Pulmonary artery endothelial cell (primary cell): ENCODE measurements at regions not wholly inside any gene's neighbourhood (a gene's known extent, or its start where the extent isn't known, plus 50 kb on each side); places are given as distances from the start of the nearest gene placed in this dataset.

Experiments
- DNase-seq: peaks from one replicate; pipeline ENCODE4 v3.0.0-alpha.2; 2011; ENCODE audit warnings: low read depth, low spot score

DNA sequence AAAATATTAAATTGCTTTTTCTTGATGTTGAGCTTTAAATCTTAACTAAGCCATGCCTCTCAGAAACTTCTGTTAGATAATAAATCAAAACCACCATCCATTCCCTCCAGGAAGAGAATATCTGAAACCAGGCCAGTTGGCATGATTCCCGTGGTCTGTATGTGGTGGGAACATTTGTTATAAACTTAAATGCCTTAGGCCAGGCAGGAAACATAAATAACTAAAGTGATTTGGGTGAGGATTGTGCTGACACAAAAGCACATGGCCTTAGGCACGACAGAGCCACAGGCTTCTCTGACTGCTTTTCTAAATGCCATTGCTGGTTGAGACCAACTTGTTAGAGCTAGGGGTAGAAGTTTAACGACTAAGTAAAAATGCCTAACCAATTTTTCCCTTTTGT lies 255.9 kb downstream of the GABRG2 start:
- DNase-seq, result no peak

GRCh38 chr5:162324328-162324727 lies 256.8 kb downstream of the GABRG2 start:
- no peak for DNase-seq

- DNase-seq, result no peak
Measured at GRCh38 chr5:162325143-162325727, 257.7 kb downstream of the GABRG2 start.

GRCh38 chr5:162334944-162335343 lies 267.4 kb downstream of the GABRG2 start:
- DNase-seq, result no peak

GRCh38 chr5:162360373-162360931 lies 292.9 kb downstream of the GABRG2 start:
- DNase-seq, result no peak

DNA sequence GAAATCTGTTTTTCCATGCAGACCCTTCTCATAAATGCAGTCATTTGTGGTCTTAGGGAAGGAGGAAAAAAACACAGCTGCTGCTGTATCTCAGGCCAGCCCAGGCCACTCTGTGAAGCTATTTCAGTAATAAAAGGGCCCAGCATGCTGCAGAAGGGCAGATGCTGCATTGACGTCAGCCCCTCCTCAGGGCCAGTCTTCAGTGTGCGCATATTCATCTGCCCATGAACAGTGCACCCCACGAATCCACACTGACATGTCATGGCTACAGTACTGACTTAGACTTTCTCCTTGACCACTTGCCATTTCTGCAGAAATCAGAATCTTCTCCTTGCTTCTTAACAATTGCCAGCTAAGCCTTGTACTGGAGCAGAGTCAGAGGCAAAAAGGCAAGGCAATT lies 304.7 kb downstream of the GABRG2 start:
- DNase-seq, result no peak

GRCh38 chr5:162377895-162378294 lies 310.3 kb downstream of the GABRG2 start:
- no peak for DNase-seq

GRCh38 chr5:162382839-162383238 lies 315.3 kb downstream of the GABRG2 start:
- DNase-seq, result no peak

- DNase-seq, result no peak
Measured at GRCh38 chr5:162384225-162384624, 316.7 kb downstream of the GABRG2 start.

DNA sequence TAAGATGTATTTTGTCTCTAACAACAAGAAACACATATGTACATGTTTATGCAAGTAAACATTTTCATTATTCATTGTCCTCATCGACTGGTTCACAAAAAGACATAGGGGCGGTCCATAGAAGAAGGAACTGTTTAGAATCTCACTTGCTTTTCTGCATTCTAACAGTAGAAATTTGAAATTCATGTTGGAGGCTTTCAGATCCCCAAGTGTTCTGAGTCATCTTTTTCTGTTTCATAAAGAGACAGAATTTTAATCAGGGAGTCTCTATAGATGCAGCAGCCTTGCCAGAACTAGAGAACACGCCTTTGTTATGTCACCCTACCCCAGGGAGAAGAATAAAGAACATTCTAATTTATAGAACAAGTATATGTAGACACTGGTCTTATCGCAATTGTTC lies 324.3 kb downstream of the GABRG2 start:
- no peak for DNase-seq

GRCh38 chr5:162392336-162392735 lies 324.8 kb downstream of the GABRG2 start:
- no peak for DNase-seq

DNA sequence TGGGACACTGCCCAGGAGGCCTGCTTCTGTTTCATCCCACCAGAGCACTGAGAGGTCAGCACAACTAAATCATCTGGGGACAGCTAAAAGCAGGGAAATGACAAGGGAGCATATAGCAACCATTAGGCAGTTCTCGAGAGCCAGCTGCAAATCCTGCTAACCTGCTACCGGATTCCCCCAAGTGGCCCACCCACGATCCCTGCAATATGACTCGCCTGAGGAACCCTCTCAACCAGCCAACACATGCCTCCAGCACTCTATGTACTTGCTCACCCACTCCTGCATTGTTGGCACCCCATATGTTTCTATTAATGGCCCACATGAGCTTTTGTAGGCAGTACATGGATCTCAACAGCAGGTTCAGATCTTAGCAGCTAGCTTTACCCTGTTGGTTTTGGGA lies 326.0 kb downstream of the GABRG2 start:
- no peak for DNase-seq

- DNase-seq, result no peak
Measured at GRCh38 chr5:162407614-162408013, 340.0 kb downstream of the GABRG2 start.

- DNase-seq, result no peak
Measured at GRCh38 chr5:162410365-162410764, 342.8 kb downstream of the GABRG2 start.

GRCh38 chr5:162429142-162429541 lies 361.6 kb downstream of the GABRG2 start:
- no peak for DNase-seq

DNA sequence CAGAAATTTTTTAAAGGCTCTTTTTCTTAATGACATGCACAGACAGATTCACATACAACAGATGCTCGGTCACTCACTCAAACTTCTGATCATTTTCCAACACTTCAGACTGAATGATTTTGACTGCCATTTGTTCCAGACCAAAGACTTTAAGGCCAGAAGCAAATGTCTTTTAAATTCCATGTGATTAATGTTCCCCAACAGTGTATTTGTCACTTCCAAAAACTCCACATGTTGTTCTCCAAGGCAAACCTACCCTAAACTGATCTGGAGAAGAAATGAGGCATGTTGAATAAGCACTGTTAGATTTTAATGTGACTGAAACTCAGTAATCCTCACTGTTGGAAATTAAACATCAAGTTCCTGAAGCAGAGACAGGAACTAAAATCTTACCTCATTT lies 366.7 kb downstream of the GABRG2 start:
- DNase-seq, result no peak

DNA sequence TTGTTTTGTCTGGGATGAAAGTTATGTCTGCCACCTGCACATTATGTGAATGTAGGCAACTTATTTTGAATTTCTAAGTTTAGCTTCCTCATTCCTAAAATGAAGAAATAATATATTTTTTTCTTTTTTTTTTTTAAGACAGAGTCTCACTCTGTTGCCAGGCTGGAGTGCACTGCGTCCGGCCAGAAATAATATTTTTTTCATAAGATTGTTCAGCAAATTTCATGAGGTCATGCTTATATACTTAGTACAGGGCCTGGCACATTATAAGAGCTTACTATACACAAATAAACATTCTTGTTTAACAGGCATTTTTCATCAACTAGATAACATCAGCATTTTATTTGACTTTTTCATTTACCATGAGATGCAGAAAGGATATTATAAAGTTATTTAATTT lies 368.5 kb downstream of the GABRG2 start:
- no peak for DNase-seq

DNA sequence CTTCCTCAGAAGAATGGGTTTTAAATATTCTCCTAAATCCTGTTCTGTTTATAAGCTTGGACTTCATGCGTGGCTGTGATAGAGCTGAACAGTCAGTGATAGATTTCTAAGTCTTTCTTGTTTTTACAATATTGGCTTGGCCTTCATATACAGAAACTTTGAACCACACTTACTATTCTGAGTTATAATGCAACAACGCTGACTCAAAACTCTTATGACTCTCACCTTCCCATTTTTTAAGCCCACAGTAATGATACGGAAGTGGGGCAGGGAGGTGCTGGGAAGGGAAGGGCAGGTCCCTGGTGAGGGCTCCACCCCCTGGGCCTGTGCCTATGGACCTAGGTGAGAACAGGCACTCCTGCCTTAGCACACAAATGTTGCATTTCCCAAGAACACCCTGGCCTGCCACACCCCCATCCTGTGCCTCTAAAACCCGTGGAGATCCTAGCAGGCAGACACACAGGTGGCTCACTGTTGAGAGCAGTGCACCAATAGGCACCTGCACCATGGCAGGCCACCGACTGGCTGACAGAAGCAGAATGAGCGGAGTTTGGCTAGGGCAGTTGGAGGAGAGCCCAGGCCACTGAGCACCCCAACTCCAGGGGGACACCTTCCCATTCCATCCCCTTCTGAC lies 376.7 kb downstream of the GABRG2 start:
- DNase-seq, result no peak

DNA sequence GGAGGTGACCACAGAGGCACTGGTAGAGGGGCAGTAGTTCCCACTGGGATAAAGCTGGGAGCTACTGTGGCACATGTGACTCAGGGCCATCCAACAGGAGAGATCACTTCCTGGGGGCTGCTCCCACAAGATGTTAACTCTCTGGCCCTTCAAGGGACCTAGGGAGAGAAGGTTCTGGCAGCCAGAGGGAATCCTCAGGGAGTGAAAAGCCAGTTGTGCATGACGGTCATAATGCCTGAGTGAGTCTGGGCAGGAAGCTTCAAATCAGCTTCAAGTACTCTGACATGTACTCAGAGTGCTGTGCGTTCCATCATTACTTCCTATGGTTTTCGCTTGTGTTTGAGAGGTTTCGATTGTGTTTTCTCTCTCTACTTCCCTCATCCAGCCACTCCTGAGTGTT lies 388.5 kb downstream of the GABRG2 start:
- DNase-seq, result no peak

DNA sequence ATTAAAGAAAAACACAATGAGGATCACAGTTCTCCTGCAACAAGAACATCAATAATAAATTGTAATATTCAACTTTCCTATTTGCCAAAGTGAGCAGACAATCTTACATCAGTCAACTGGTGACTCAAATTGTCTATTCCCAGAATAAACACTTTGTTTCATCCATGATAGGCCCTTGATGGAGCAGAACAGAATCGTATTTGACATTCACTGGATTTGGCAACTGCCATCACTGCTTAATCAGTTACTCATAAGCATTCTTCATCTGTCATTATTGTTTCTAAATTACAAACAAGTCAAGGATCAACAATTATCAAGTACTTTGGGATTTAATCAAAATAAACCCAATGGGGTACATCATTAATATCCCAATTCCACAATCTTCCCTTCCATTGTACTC lies 398.4 kb downstream of the GABRG2 start:
- no peak for DNase-seq

- DNase-seq, result no peak
Measured at GRCh38 chr5:162473041-162473714, 405.6 kb downstream of the GABRG2 start.

DNA sequence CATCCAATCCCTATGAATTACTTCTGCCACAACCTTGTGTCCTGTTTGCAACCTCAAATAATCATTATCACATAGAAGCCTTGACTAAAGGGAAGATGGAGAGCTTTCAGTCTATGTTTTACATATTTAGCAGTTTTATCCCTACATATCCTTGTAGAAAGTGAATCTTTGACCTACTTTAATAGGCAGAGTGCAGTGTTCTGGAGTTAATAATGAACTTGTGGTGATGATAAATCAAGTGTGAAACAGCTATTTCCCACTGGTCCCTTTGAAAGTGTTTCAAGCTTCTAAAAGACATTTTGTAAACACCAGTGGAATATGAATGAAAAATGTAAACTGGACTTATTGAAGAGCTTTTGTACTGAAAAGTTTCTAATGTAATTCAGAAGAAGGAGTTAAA lies 406.7 kb downstream of the GABRG2 start:
- no peak for DNase-seq

DNA sequence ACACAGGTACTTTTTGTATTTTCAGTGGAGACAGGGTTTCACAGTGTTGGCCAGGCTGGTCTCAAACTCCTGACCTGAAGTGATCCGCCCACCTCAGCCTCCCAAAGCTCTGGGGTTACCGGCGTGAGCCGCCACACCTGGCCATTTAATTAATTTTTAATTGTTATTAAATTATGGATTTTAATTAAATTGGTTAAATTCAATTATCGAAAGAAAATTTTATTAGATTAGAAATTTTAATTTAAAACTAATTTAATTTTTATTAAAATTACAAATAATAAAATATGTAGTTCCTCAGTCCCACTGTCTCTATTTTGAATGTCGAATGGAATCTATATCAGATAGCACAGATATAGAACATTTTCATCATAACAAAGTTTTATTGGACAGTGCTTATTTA lies 416.5 kb downstream of the GABRG2 start:
- no peak for DNase-seq
